GM23338 (cell line): ENCODE measurements at regions not wholly inside any gene's neighbourhood (a gene's known extent, or its start where the extent isn't known, plus 50 kb on each side); places are given as distances from the start of the nearest gene placed in this dataset.

Experiments used
- CREB1 ChIP-seq: fragments of 250-450 bp; sonication (Bioruptor Pico); IDR thresholded peaks from 2 replicates; pipeline ENCODE4 v1.5.0; 2020; ENCODE audit warnings: low read depth, mild to moderate bottlenecking, moderate library complexity
- CTCF ChIP-seq, 2 experiments: fragments of 200-600 bp in 1 of 2; sonication (generic) in 1 of 2; conservative IDR thresholded peaks; 2 replicates each; pipeline versions ENCODE4 v1.5.1 to v1.6.1; 2016 to 2017; ENCODE audit warnings: antibody characterized with exemption in 2 of 2, low read depth in 2 of 2, mild to moderate bottlenecking in 2 of 2, moderate library complexity in 1 of 2
- ETS1 ChIP-seq: IDR thresholded peaks from 2 replicates; pipeline ENCODE4 v1.6.1; 2016; ENCODE audit warnings: antibody characterized with exemption
- EZH2 ChIP-seq: fragments of 200-600 bp; sonication (generic); IDR thresholded peaks from one replicate; pipeline ENCODE4 v1.8.0; 2017; ENCODE audit warnings: antibody characterized with exemption, mild to moderate bottlenecking, low read depth; ENCODE audit not compliant: unreplicated experiment
- EZH2phosphoT487 ChIP-seq: fragments of 200-600 bp; sonication (generic); IDR thresholded peaks from one replicate; pipeline ENCODE4 v1.8.1; 2018; ENCODE audit warnings: antibody characterized with exemption; ENCODE audit not compliant: unreplicated experiment
- JUNB ChIP-seq: IDR thresholded peaks from one replicate; pipeline ENCODE4 v1.6.1; 2016; ENCODE audit warnings: antibody characterized with exemption; ENCODE audit not compliant: unreplicated experiment
- POLR2AphosphoS5 ChIP-seq: IDR thresholded peaks from 2 replicates; pipeline ENCODE4 v1.6.1; 2016; ENCODE audit warnings: antibody characterized with exemption, low read depth
- REST ChIP-seq: IDR thresholded peaks from one replicate; pipeline ENCODE4 v1.6.1; 2018; ENCODE audit warnings: antibody characterized with exemption; ENCODE audit not compliant: unreplicated experiment
- STAT1 ChIP-seq: IDR thresholded peaks from one replicate; pipeline ENCODE4 v1.6.1; 2016; ENCODE audit warnings: antibody characterized with exemption; ENCODE audit not compliant: unreplicated experiment
- ZNF114 ChIP-seq: fragments of 250-450 bp; sonication (Bioruptor Pico); IDR thresholded peaks from 2 replicates; pipeline ENCODE4 v1.5.0; 2020; ENCODE audit warnings: mild to moderate bottlenecking, moderate library complexity
- ZNF331 ChIP-seq: fragments of 250-450 bp; sonication (Bioruptor Pico); IDR thresholded peaks from 2 replicates; pipeline ENCODE4 v1.5.0; 2020; ENCODE audit warnings: low read depth, mild to moderate bottlenecking, moderate library complexity

GRCh38 chr1:193431265-193431977 is 245.0 kb upstream of the B3GALT2 start:
- TF ChIP-seq CTCF (conservative IDR thresholded peaks at IDR 0.05; ENCODE audit: low read depth in 2 of 2) (no peak), EZH2 (no peak), JUNB (no peak), EZH2phosphoT487 (no peak), POLR2AphosphoS5 (no peak), CREB1 (CRISPR knock-in tag) (no peak), REST (no peak), STAT1 (no peak), ZNF331 (CRISPR knock-in tag) (no peak), ZNF114 (CRISPR knock-in tag) (no peak), ETS1 (no peak)
